ENCODE measurements at regions not wholly inside any gene's neighbourhood (a gene's known extent, or its start where the extent isn't known, plus 50 kb on each side); places are given as distances from the start of the nearest gene placed in this dataset.

DNA sequence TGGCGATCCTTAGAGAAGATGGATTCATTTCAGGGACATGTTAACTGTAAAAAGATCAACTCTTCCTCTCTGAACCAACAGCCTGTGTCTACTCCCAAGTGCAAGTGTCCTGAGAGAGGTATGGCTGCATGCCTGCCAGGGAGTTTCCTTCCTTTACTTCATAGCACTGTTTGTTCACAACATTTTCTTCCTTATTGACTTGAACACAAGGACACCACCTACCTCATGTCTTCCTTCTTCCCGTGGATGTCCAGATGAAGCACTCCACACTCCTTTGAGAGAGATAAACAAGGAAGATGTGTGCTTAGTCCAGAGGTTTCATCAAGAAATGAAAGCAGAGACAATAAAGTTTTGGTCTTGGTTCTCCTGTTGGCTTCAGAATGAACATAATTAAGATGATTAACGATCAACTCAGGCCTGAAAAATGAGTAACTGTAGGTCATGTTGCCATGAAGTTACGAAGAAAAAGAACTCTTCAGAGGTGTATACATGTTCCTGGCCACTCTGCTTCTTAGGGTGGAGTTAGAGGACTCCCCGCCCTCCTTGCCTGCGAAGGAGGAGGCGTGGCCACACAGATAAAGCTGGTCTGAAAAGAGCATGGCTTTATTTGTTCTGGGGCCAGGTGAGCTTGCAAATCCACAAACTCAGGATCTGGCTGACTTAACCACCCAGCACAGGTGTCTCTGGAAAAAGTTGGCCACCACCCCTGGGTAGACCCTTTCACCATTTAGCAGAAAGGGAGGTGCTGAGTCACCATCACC, 155.0 kb upstream of the KCTD1 start:
- TF ChIP-seq, protein P1, sequence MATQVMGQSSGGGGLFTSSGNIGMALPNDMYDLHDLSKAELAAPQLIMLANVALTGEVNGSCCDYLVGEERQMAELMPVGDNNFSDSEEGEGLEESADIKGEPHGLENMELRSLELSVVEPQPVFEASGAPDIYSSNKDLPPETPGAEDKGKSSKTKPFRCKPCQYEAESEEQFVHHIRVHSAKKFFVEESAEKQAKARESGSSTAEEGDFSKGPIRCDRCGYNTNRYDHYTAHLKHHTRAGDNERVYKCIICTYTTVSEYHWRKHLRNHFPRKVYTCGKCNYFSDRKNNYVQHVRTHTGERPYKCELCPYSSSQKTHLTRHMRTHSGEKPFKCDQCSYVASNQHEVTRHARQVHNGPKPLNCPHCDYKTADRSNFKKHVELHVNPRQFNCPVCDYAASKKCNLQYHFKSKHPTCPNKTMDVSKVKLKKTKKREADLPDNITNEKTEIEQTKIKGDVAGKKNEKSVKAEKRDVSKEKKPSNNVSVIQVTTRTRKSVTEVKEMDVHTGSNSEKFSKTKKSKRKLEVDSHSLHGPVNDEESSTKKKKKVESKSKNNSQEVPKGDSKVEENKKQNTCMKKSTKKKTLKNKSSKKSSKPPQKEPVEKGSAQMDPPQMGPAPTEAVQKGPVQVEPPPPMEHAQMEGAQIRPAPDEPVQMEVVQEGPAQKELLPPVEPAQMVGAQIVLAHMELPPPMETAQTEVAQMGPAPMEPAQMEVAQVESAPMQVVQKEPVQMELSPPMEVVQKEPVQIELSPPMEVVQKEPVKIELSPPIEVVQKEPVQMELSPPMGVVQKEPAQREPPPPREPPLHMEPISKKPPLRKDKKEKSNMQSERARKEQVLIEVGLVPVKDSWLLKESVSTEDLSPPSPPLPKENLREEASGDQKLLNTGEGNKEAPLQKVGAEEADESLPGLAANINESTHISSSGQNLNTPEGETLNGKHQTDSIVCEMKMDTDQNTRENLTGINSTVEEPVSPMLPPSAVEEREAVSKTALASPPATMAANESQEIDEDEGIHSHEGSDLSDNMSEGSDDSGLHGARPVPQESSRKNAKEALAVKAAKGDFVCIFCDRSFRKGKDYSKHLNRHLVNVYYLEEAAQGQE (IDR thresholded peaks at IDR 0.05; ENCODE audit: borderline replicate concordance in 1 of 2, low read depth in 1 of 2, low read length in 2 of 2), result no peak
- TF ChIP-seq, protein P2, sequence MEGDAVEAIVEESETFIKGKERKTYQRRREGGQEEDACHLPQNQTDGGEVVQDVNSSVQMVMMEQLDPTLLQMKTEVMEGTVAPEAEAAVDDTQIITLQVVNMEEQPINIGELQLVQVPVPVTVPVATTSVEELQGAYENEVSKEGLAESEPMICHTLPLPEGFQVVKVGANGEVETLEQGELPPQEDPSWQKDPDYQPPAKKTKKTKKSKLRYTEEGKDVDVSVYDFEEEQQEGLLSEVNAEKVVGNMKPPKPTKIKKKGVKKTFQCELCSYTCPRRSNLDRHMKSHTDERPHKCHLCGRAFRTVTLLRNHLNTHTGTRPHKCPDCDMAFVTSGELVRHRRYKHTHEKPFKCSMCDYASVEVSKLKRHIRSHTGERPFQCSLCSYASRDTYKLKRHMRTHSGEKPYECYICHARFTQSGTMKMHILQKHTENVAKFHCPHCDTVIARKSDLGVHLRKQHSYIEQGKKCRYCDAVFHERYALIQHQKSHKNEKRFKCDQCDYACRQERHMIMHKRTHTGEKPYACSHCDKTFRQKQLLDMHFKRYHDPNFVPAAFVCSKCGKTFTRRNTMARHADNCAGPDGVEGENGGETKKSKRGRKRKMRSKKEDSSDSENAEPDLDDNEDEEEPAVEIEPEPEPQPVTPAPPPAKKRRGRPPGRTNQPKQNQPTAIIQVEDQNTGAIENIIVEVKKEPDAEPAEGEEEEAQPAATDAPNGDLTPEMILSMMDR (CRISPR knock-in tag; IDR thresholded peaks at IDR 0.05), result no peak
- TF ChIP-seq EZH2 (conservative IDR thresholded peaks at IDR 0.05; ENCODE audit: low read depth, low read length), result no peak
- TF ChIP-seq MEIS1 (CRISPR knock-in tag; IDR thresholded peaks at IDR 0.05; ENCODE audit: borderline replicate concordance), result no peak
- TF ChIP-seq ARNT (IDR thresholded peaks at IDR 0.05), result no peak
- TF ChIP-seq, protein P3, sequence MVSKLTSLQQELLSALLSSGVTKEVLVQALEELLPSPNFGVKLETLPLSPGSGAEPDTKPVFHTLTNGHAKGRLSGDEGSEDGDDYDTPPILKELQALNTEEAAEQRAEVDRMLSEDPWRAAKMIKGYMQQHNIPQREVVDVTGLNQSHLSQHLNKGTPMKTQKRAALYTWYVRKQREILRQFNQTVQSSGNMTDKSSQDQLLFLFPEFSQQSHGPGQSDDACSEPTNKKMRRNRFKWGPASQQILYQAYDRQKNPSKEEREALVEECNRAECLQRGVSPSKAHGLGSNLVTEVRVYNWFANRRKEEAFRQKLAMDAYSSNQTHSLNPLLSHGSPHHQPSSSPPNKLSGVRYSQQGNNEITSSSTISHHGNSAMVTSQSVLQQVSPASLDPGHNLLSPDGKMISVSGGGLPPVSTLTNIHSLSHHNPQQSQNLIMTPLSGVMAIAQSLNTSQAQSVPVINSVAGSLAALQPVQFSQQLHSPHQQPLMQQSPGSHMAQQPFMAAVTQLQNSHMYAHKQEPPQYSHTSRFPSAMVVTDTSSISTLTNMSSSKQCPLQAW (CRISPR knock-in tag; IDR thresholded peaks at IDR 0.05), result no peak
- TF ChIP-seq RBM39 (IDR thresholded peaks at IDR 0.05; ENCODE audit: low read depth, low read length, poor library complexity, severe bottlenecking), result no peak
- no peak for TF ChIP-seq ZNF205 (CRISPR knock-in tag; IDR thresholded peaks at IDR 0.05)
